Activated CD8-positive, alpha-beta T cell treated with anti-CD3 and anti-CD28 coated beads for 36 hours (primary cell): ENCODE measurements at regions not wholly inside any gene's neighbourhood (a gene's known extent, or its start where the extent isn't known, plus 50 kb on each side); places are given as distances from the start of the nearest gene placed in this dataset.

ENCODE experiments used
- ATAC-seq: fragments of 200-7000 bp; cut with Tn5 transposase; one replicate; pipeline ENCODE4 v1.10.0; 2021; ENCODE audit warnings: mild to moderate bottlenecking, moderate library complexity
- CTCF ChIA-PET: fragments of 350-600 bp; sonication (Branson Sonifier 250); formaldehyde crosslinking; loops from one replicate; lab custom pipeline; 2021; ENCODE audit warnings: antibody characterized with exemption; lab: Charles Lee
- POLR2A ChIA-PET: fragments of 350-600 bp; sonication (Branson Sonifier 250); formaldehyde crosslinking; loops from one replicate; lab custom pipeline; 2021; ENCODE audit warnings: antibody characterized with exemption; lab: Charles Lee
- DNase-seq: peaks from one replicate; pipeline ENCODE4 v3.0.0-alpha.2; 2020
- H3K27ac Mint-ChIP-seq: one replicate; pipeline ENCODE4 v1.8.0; 2021; ENCODE audit warnings: mild to moderate bottlenecking, mixed read lengths
- H3K27me3 Mint-ChIP-seq: one replicate; pipeline ENCODE4 v1.8.0; 2021; ENCODE audit warnings: mixed read lengths
- H3K36me3 Mint-ChIP-seq: one replicate; pipeline ENCODE4 v1.8.0; 2021; ENCODE audit warnings: low read depth, mixed read lengths
- H3K4me1 Mint-ChIP-seq: one replicate; pipeline ENCODE4 v1.8.0; 2021; ENCODE audit warnings: low read depth, mixed read lengths
- H3K4me3 Mint-ChIP-seq: one replicate; pipeline ENCODE4 v1.8.0; 2021; ENCODE audit warnings: mild to moderate bottlenecking, moderate library complexity, mixed read lengths
- H3K9me3 Mint-ChIP-seq: one replicate; pipeline ENCODE4 v1.8.0; 2021; ENCODE audit warnings: mixed read lengths
- intact Hi-C: fragments of 100-400 bp; cut with micrococcal nuclease; formaldehyde crosslinking; loops from one replicate; pipeline ENCODE4 v1.10.0; 2022
- TF ChIP-seq, protein P1 (sequence below): fragments of 200-600 bp; IDR thresholded peaks from one replicate; pipeline ENCODE4 v1.8.0; 2022; ENCODE audit warnings: antibody characterized with exemption, mild to moderate bottlenecking

DNA sequence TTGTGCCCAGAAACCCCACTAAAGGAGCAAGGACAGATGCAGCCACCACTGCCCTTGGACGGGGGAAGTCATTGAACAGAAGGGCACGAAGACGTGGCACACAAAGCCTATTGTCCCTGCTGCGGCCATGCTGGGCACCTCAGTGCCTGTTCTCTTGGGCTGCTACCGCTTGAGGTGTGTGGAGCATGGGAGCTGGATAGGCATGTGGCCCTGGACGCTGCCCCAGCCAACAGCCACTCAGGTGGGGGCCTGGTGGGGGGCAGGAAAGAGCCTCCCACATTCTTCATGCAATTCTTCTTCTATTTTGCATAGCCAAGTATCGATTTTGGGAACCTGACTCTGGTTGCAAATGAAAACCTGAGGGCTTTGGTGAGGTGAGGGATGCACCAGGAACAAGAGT lies 337.2 kb downstream of the RPS6KC1 start:
- no peak overlapping the region for H3K4me3 Mint-ChIP-seq
- TF ChIP-seq, protein P1, sequence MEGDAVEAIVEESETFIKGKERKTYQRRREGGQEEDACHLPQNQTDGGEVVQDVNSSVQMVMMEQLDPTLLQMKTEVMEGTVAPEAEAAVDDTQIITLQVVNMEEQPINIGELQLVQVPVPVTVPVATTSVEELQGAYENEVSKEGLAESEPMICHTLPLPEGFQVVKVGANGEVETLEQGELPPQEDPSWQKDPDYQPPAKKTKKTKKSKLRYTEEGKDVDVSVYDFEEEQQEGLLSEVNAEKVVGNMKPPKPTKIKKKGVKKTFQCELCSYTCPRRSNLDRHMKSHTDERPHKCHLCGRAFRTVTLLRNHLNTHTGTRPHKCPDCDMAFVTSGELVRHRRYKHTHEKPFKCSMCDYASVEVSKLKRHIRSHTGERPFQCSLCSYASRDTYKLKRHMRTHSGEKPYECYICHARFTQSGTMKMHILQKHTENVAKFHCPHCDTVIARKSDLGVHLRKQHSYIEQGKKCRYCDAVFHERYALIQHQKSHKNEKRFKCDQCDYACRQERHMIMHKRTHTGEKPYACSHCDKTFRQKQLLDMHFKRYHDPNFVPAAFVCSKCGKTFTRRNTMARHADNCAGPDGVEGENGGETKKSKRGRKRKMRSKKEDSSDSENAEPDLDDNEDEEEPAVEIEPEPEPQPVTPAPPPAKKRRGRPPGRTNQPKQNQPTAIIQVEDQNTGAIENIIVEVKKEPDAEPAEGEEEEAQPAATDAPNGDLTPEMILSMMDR: no peak
- ChIA-PET POLR2A (no interaction called here), CTCF (no interaction called here)
- ATAC-seq: no peak
- H3K9me3 Mint-ChIP-seq: peaks cover 2% of the 10 kb centered on the region
- H3K36me3 Mint-ChIP-seq: no peaks in the 10 kb centered on the region
- no peaks in the 10 kb centered on the region for H3K4me1 Mint-ChIP-seq
- intact Hi-C loops: no loop called here
- no peak overlapping the region for H3K27ac Mint-ChIP-seq
- no peak for DNase-seq
- H3K27me3 Mint-ChIP-seq: peaks cover 2% of the 10 kb centered on the region

DNA sequence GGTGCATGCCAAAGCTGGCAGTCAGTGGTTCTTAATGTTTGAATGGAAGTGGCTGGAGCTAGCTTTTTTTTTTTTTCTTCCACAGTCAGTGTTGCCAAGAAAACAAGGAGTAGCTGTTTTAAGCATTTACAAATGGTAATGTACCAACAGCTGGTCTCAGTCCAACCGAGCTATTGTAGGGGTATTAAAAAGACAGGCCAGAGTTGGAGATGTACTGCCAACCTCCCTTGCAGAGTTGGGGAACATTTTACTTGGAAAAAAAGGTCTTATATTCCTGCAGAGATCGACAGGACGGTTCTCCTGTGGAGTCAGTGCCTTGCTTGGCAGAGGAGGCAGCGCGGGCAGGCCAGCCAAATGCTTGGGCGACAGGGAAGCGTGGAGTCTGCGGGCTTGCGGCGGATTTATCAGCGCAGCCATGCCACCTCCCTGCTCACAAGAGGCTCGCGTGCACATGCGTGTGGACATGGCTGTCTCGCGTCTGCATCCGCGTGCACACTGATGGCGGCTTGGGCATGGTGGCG lies 338.1 kb downstream of the RPS6KC1 start:
- DNase-seq: no peak
- POLR2A ChIA-PET: no interaction called here
- peaks cover 3% of the 10 kb centered on the region for H3K27me3 Mint-ChIP-seq

DNA sequence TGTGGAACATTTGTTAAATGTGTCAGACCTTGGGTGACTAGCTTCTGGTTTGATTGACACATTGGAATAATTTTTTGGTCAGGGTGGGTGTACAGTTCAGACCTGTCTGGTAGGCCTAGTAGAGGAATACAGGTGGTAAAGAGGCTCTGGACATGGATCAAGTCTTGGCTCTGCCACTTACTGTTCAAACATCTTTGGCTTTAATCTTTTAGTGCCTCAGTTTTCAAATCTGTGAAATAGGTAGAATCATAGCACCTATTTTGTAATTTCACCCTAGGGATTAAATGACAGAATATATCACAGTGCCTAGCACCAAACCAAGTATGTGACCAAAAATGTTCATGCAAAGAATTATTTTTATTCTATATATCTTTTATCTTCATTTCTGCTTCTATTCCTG lies 340.4 kb downstream of the RPS6KC1 start:
- Mint-ChIP-seq H3K4me3 (no peak overlapping the region), H3K27me3 (peaks cover 1% of the 10 kb centered on the region), H3K4me1 (no peaks in the 10 kb centered on the region), H3K36me3 (no peaks in the 10 kb centered on the region), H3K9me3 (no peaks in the 10 kb centered on the region), H3K27ac (no peak overlapping the region)
- intact Hi-C loops: no loop called here
- CTCF ChIA-PET: no interaction called here
- no peak for ATAC-seq
- no peak for DNase-seq
- TF ChIP-seq, protein P1: no peak
- POLR2A ChIA-PET: no interaction called here

More for the DNA sequence above, 338.1 kb downstream of the RPS6KC1 start:
- H3K4me1 Mint-ChIP-seq: no peaks in the 10 kb centered on the region
- H3K36me3 Mint-ChIP-seq: no peaks in the 10 kb centered on the region
- H3K27ac Mint-ChIP-seq: no peak overlapping the region
- ATAC-seq: no peak
- H3K4me3 Mint-ChIP-seq: no peak overlapping the region
- CTCF ChIA-PET: no interaction called here
- intact Hi-C loops: no loop called here
- TF ChIP-seq, protein P1: no peak
- peaks cover 2% of the 10 kb centered on the region for H3K9me3 Mint-ChIP-seq

DNA sequence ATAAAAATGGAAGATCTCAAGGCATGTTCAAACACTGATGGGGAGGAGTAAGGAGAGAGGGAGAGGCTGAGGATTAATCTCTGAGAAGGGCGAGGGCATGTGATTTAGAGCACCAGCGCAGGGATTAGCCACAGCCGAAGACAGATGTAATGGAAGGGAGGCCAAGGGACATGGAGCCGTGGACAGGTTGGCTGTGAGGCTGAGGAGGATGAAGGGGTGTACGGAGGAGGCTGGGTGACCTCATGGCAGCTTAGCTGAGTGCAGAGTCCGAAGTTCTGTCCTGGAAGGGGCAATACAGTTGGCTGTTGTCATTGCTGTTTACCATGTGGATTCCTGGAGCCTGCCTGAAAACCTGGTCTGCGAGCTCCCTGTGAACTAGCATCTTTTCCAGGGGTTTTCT lies 342.8 kb downstream of the RPS6KC1 start:
- POLR2A ChIA-PET: no interaction called here
- no peaks in the 10 kb centered on the region for H3K4me1 Mint-ChIP-seq
- DNase-seq: no peak
- H3K4me3 Mint-ChIP-seq: no peak overlapping the region
- TF ChIP-seq, protein P1: no peak
- ATAC-seq: no peak
- intact Hi-C loops: no loop called here
- CTCF ChIA-PET: no interaction called here
- H3K9me3 Mint-ChIP-seq: no peaks in the 10 kb centered on the region
- H3K36me3 Mint-ChIP-seq: no peaks in the 10 kb centered on the region
- peaks cover 1% of the 10 kb centered on the region for H3K27me3 Mint-ChIP-seq
- H3K27ac Mint-ChIP-seq: no peak overlapping the region

DNA sequence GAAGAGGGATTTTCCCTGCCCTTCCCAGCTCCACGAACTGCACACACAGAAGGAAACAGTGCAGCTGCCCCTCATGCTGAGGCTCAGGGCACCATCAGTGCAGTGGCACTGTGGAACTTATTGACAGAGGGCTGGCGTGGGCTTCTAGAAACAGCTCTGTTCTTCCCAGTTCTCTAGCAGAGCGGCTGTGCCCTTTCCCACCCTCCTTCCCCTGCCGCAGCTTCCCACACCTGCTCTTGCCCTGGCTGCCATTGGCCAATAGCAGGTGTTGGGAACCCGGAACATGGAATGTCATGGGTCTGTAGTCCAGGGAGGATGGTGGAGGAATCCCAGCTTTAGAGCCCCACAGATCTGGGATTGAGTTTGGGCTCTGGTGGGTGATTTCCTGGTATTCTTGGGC lies 343.8 kb downstream of the RPS6KC1 start:
- H3K9me3 Mint-ChIP-seq: no peaks in the 10 kb centered on the region
- ChIA-PET POLR2A (no interaction called here), CTCF (no interaction called here)
- no peak for DNase-seq
- no peaks in the 10 kb centered on the region for H3K36me3 Mint-ChIP-seq
- ATAC-seq: no peak
- TF ChIP-seq, protein P1: no peak
- no peak overlapping the region for H3K4me3 Mint-ChIP-seq
- no peak overlapping the region for H3K27ac Mint-ChIP-seq
- intact Hi-C loops: no loop called here
- no peaks in the 10 kb centered on the region for H3K4me1 Mint-ChIP-seq
- H3K27me3 Mint-ChIP-seq: peaks cover 1% of the 10 kb centered on the region
